ENCODE measurements at regions not wholly inside any gene's neighbourhood (a gene's known extent, or its start where the extent isn't known, plus 50 kb on each side); places are given as distances from the start of the nearest gene placed in this dataset.

GRCh38 chr3:27960133-27960532 lies 238.0 kb upstream of the EOMES start:
- no peak for TF ChIP-seq CTCF (conservative IDR thresholded peaks at IDR 0.05; ENCODE audit: low read depth, low read length)
- no peak for TF ChIP-seq EZH2 (IDR thresholded peaks at IDR 0.05; ENCODE audit: low read length, unreplicated experiment)

Measured in PC-3 (cell line).